Glutamatergic neuron (in vitro differentiated cells): ENCODE measurements at regions not wholly inside any gene's neighbourhood (a gene's known extent, or its start where the extent isn't known, plus 50 kb on each side); places are given as distances from the start of the nearest gene placed in this dataset.

Experiments
- DNase-seq: peaks from one replicate; pipeline ENCODE4 v3.0.0; 2022
- H3K27ac Mint-ChIP-seq: one replicate; pipeline ENCODE4 v1.8.0; 2020; ENCODE audit warnings: mild to moderate bottlenecking, mixed read lengths, inconsistent platforms; ENCODE audit not compliant: unreplicated experiment
- H3K27me3 Mint-ChIP-seq: one replicate; pipeline ENCODE4 v1.8.0; 2020; ENCODE audit warnings: mild to moderate bottlenecking, moderate library complexity, mixed read lengths, inconsistent platforms; ENCODE audit not compliant: unreplicated experiment
- H3K36me3 Mint-ChIP-seq: one replicate; pipeline ENCODE4 v1.8.0; 2020; ENCODE audit warnings: mild to moderate bottlenecking, mixed read lengths, inconsistent platforms; ENCODE audit not compliant: unreplicated experiment
- H3K4me1 Mint-ChIP-seq: one replicate; pipeline ENCODE4 v1.8.0; 2020; ENCODE audit warnings: mild to moderate bottlenecking, low read depth, mixed read lengths, inconsistent platforms; ENCODE audit not compliant: unreplicated experiment
- H3K4me3 Mint-ChIP-seq: one replicate; pipeline ENCODE4 v1.8.0; 2020; ENCODE audit warnings: mild to moderate bottlenecking, mixed read lengths, inconsistent platforms; ENCODE audit not compliant: unreplicated experiment
- H3K9me3 Mint-ChIP-seq: one replicate; pipeline ENCODE4 v1.8.0; 2020; ENCODE audit warnings: mild to moderate bottlenecking, moderate library complexity, mixed read lengths, inconsistent platforms; ENCODE audit not compliant: unreplicated experiment
- TF ChIP-seq, protein P1 (sequence below): fragments of 200-600 bp; sonication (generic); IDR thresholded peaks from one replicate; pipeline ENCODE4 v1.5.0; 2021; ENCODE audit not compliant: partially characterized antibody, unreplicated experiment

GRCh38 chr3:127033171-127033570 is 50.3 kb downstream of the PLXNA1 start:
- peaks cover 10% of the 10 kb centered on the region for H3K4me1 Mint-ChIP-seq
- peaks cover 2% of the 10 kb centered on the region for H3K27me3 Mint-ChIP-seq
- TF ChIP-seq, protein P1, sequence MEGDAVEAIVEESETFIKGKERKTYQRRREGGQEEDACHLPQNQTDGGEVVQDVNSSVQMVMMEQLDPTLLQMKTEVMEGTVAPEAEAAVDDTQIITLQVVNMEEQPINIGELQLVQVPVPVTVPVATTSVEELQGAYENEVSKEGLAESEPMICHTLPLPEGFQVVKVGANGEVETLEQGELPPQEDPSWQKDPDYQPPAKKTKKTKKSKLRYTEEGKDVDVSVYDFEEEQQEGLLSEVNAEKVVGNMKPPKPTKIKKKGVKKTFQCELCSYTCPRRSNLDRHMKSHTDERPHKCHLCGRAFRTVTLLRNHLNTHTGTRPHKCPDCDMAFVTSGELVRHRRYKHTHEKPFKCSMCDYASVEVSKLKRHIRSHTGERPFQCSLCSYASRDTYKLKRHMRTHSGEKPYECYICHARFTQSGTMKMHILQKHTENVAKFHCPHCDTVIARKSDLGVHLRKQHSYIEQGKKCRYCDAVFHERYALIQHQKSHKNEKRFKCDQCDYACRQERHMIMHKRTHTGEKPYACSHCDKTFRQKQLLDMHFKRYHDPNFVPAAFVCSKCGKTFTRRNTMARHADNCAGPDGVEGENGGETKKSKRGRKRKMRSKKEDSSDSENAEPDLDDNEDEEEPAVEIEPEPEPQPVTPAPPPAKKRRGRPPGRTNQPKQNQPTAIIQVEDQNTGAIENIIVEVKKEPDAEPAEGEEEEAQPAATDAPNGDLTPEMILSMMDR = no peak
- peak; percentile 17 for DNase-seq
- H3K9me3 Mint-ChIP-seq = peaks cover 7% of the 10 kb centered on the region
- no peaks in the 10 kb centered on the region for H3K36me3 Mint-ChIP-seq
- no peak overlapping the region for H3K4me3 Mint-ChIP-seq
- H3K27ac Mint-ChIP-seq = peak overlapping the region; percentile 73

DNA sequence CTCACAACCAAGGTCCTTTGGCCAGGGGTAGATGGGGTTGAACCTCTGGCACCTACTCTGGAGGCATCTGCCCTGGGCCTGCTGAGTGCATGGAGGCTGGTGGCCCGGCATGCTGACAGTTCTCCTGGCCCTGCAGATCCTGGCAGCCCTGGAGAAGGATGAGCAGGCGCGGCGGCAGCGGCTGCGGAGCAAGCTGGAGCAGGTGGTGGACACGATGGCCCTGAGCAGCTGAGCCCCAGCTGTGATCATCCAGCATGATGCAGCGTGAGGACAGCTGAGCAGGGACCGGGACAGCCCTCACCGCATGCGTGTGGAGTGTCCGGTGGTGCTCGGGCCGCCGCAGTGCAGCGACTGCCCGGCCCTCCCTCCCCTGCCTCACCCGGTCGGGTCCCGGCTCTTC is 50.9 kb downstream of the PLXNA1 start:
- H3K4me1 Mint-ChIP-seq = peaks cover 10% of the 10 kb centered on the region
- no peak overlapping the region for H3K4me3 Mint-ChIP-seq
- H3K27ac Mint-ChIP-seq = peak overlapping the region; percentile 62
- H3K9me3 Mint-ChIP-seq = peaks cover 12% of the 10 kb centered on the region
- TF ChIP-seq, protein P1 = no peak
- H3K27me3 Mint-ChIP-seq = peaks cover 2% of the 10 kb centered on the region
- H3K36me3 Mint-ChIP-seq = no peaks in the 10 kb centered on the region
- peak; percentile 68 for DNase-seq

DNA sequence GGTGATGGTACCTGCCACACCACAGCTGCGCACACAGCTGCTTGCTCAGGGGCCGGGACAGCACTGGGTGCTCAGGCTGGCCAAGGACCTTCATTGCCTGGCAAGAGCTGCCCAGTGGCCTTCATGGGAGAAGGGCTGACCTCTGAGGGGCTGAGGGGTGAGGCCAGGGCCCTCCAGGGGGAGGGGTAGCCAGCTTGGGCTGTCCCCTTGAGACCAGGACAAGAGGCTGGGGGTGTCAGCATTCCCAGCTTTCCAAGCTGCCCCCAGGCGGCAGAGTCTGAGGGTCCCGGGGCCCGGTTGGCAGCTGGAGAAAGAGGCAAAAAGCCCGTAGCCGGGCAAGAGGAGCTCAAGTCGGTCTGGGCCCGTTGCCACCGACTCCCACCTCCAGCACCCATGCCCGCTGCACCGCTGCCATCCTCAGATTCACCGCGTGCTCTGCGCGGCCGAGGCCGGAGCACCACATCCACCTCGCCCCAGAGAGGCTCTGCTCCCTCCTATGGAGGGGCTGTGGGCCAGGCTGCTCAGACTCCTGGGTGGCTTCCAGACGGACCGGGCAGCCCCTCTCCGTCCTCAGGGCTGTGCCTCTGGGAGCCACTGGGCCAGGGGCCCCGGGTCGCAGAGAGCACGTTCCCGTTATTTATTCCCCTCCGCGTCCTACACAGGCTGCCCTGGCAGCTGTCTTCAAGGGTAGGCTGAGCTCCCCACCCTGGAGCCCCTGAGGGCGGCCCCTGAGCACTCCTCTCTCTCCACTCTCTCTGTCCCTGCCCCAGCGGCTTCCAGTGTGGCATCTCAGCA is 51.5 kb downstream of the PLXNA1 start:
- TF ChIP-seq, protein P1 = no peak
- H3K36me3 Mint-ChIP-seq = no peaks in the 10 kb centered on the region
- peaks cover 5% of the 10 kb centered on the region for H3K27me3 Mint-ChIP-seq
- H3K4me3 Mint-ChIP-seq = peak overlapping the region; percentile 36
- DNase-seq = peak; percentile 16
- H3K27ac Mint-ChIP-seq = no peak overlapping the region
- peaks cover 10% of the 10 kb centered on the region for H3K4me1 Mint-ChIP-seq
- peaks cover 15% of the 10 kb centered on the region for H3K9me3 Mint-ChIP-seq

DNA sequence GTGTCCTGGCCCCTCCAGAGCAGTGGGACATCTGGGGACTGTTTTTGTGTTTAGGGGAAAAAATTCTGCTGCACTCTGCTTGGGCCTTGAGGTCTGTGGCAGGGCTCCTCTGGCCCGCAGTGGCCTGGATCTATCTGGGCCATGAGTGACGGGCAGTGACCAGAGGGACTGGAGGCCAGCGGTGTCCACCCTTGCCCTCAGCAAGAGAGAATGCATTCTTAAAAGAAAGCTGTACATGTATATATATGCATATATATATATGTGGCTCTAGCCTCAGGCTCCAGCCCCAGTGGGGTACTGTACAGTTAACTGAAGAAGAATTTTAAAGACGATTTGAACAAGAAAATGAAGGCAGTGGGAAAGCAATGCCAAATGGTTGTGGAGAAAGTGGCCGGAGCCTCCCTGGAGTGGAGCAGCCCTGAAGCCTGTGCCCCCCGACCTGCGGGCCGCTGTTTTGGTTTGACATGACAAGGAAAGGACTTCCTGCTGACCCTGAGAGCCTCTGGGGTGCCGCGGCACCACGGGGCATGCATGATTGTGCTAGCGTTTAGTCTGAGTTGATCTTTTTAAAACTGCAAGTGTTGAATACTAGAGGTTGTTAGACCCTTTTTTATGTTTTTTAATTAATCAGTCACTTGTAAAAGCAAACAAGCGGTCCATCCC is 52.2 kb downstream of the PLXNA1 start:
- Mint-ChIP-seq H3K9me3 (peaks cover 15% of the 10 kb centered on the region), H3K27me3 (peaks cover 5% of the 10 kb centered on the region), H3K36me3 (no peaks in the 10 kb centered on the region), H3K4me3 (peak overlapping the region; percentile 36), H3K27ac (no peak overlapping the region), H3K4me1 (peaks cover 10% of the 10 kb centered on the region)
- TF ChIP-seq, protein P1 = no peak
- peak; percentile 18 for DNase-seq

GRCh38 chr3:127035677-127036076 is 52.8 kb downstream of the PLXNA1 start:
- Mint-ChIP-seq H3K4me1 (peaks cover 10% of the 10 kb centered on the region), H3K27me3 (peaks cover 5% of the 10 kb centered on the region), H3K9me3 (peaks cover 15% of the 10 kb centered on the region), H3K36me3 (no peaks in the 10 kb centered on the region), H3K4me3 (no peak overlapping the region), H3K27ac (no peak overlapping the region)
- TF ChIP-seq, protein P1 = no peak
- DNase-seq = no peak
